Neural progenitor cell (in vitro differentiated cells): ENCODE measurements at regions not wholly inside any gene's neighbourhood (a gene's known extent, or its start where the extent isn't known, plus 50 kb on each side); places are given as distances from the start of the nearest gene placed in this dataset.

Experiments
- EZH2 ChIP-seq: fragments of 200-600 bp; sonication (generic); IDR thresholded peaks from 2 replicates; pipeline ENCODE4 v1.6.1; 2017; ENCODE audit warnings: antibody characterized with exemption, mild to moderate bottlenecking, moderate library complexity
- TF ChIP-seq, protein P1 (sequence below): fragments of 200-600 bp; sonication (generic); IDR thresholded peaks from 2 replicates; pipeline ENCODE4 v1.5.1; 2017; ENCODE audit warnings: antibody characterized with exemption, mild to moderate bottlenecking

GRCh38 chr20:58585753-58586540 is 65.1 kb upstream of the STX16 start:
- TF ChIP-seq, protein P1, sequence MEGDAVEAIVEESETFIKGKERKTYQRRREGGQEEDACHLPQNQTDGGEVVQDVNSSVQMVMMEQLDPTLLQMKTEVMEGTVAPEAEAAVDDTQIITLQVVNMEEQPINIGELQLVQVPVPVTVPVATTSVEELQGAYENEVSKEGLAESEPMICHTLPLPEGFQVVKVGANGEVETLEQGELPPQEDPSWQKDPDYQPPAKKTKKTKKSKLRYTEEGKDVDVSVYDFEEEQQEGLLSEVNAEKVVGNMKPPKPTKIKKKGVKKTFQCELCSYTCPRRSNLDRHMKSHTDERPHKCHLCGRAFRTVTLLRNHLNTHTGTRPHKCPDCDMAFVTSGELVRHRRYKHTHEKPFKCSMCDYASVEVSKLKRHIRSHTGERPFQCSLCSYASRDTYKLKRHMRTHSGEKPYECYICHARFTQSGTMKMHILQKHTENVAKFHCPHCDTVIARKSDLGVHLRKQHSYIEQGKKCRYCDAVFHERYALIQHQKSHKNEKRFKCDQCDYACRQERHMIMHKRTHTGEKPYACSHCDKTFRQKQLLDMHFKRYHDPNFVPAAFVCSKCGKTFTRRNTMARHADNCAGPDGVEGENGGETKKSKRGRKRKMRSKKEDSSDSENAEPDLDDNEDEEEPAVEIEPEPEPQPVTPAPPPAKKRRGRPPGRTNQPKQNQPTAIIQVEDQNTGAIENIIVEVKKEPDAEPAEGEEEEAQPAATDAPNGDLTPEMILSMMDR, result no peak
- no peak for TF ChIP-seq EZH2
